Keratinocyte (primary cell): ENCODE measurements at regions not wholly inside any gene's neighbourhood (a gene's known extent, or its start where the extent isn't known, plus 50 kb on each side); places are given as distances from the start of the nearest gene placed in this dataset.

Source experiments
- DNase-seq: peaks from one replicate; pipeline ENCODE4 v3.0.0-alpha.2; 2011; ENCODE audit warnings: low read depth, missing footprints, low spot score
- FAIRE-seq: peaks from 2 replicates; lab custom pipeline; 2011; peaks lifted over from hg19 to GRCh38; lab: Jason Lieb, UNC
- H2AFZ ChIP-seq: 2 replicates; pipeline ENCODE4 v1.6.0; 2012; ENCODE audit warnings: low read length, control low read depth, inconsistent platforms; ENCODE audit not compliant: control insufficient read depth
- H3K27ac ChIP-seq: 2 replicates; pipeline ENCODE4 v1.5.1; 2011; ENCODE audit warnings: low read length; ENCODE audit not compliant: control insufficient read depth, insufficient read depth
- H3K27me3 ChIP-seq: 3 replicates; pipeline ENCODE4 v1.6.0; 2011; ENCODE audit warnings: low read length; ENCODE audit not compliant: control insufficient read depth, insufficient read depth; ENCODE audit errors: extremely low read depth
- H3K36me3 ChIP-seq, 2 experiments: 2 replicates in 1 of 2; 3 replicates in 1 of 2; pipeline ENCODE4 v1.5.1; 2011; ENCODE audit warnings: low read length in 2 of 2, mild to moderate bottlenecking in 1 of 2; ENCODE audit not compliant: control insufficient read depth in 2 of 2, insufficient read depth in 2 of 2; ENCODE audit errors: extremely low read depth in 1 of 2
- H3K4me1 ChIP-seq: 3 replicates; pipeline ENCODE4 v1.5.1; 2011; ENCODE audit warnings: low read length; ENCODE audit not compliant: control insufficient read depth, insufficient read depth; ENCODE audit errors: extremely low read depth
- H3K4me2 ChIP-seq: 3 replicates; pipeline ENCODE4 v1.6.0; 2011; ENCODE audit warnings: low read depth, low read length; ENCODE audit not compliant: control insufficient read depth, insufficient read depth; ENCODE audit errors: extremely low read depth
- H3K4me3 ChIP-seq, 3 experiments: fragments of 200-600 bp in 1 of 3; sonication (generic) in 1 of 3; 2 replicates in 2 of 3; 3 replicates in 1 of 3; pipeline ENCODE4 v1.5.1; 2011 to 2016; ENCODE audit warnings: low read length in 3 of 3, mild to moderate bottlenecking in 3 of 3, control low read depth in 2 of 3, inconsistent platforms in 1 of 3, low read depth in 1 of 3, mixed read lengths in 1 of 3, mixed run types in 1 of 3, moderate library complexity in 1 of 3; ENCODE audit not compliant: control insufficient read depth in 2 of 3, insufficient read depth in 2 of 3; ENCODE audit errors: extremely low read depth in 1 of 3
- H3K79me2 ChIP-seq: 2 replicates; pipeline ENCODE4 v1.6.0; 2012; ENCODE audit warnings: low read length; ENCODE audit not compliant: control insufficient read depth, insufficient read depth
- H3K9ac ChIP-seq: 3 replicates; pipeline ENCODE4 v1.6.0; 2011; ENCODE audit warnings: low read length; ENCODE audit not compliant: control insufficient read depth, insufficient read depth; ENCODE audit errors: extremely low read depth
- H3K9me1 ChIP-seq: 3 replicates; pipeline ENCODE4 v1.6.0; 2011; ENCODE audit warnings: low read length; ENCODE audit not compliant: control insufficient read depth, insufficient read depth; ENCODE audit errors: extremely low read depth
- H3K9me3 ChIP-seq: 2 replicates; pipeline ENCODE4 v1.5.1; 2012; ENCODE audit warnings: low read depth, low read length; ENCODE audit not compliant: control insufficient read depth
- H4K20me1 ChIP-seq: 3 replicates; pipeline ENCODE4 v1.6.0; 2011; ENCODE audit warnings: low read length; ENCODE audit not compliant: control insufficient read depth, insufficient read depth; ENCODE audit errors: extremely low read depth
- CTCF ChIP-seq, 3 experiments: IDR thresholded peaks in 1 of 3; conservative IDR thresholded peaks in 1 of 3; optimal IDR thresholded peaks in 1 of 3; 2 replicates in 2 of 3; 3 replicates in 1 of 3; pipeline versions ENCODE3 to v1.5.1; 2011; ENCODE audit warnings: low read length in 3 of 3, mild to moderate bottlenecking in 3 of 3, moderate library complexity in 2 of 3, control low read depth in 1 of 3, inconsistent platforms in 1 of 3; ENCODE audit not compliant: insufficient read depth in 2 of 3; ENCODE audit errors: extremely low read depth in 1 of 3
- EZH2 ChIP-seq: IDR thresholded peaks from one replicate; pipeline ENCODE4 v1.6.1; 2012; ENCODE audit warnings: inconsistent platforms, mild to moderate bottlenecking, low read length, moderate library complexity
- dilution Hi-C: fragments of 300-500 bp; cut with MboI; formaldehyde crosslinking; loops from one replicate; pipeline ENCODE4 v1.7.0; 2020; ENCODE audit warnings: low sequenced_read_pairs; ENCODE audit not compliant: extremely low pct_ligation_motif_present

GRCh38 chr13:34026308-34026707 is 208.4 kb downstream of the RFC3 start:
- Histone ChIP-seq H3K4me2 (no peak overlapping the region), H4K20me1 (no peaks in the 10 kb centered on the region), H3K36me3 (no peaks in the 10 kb centered on the region), H3K27me3 (no peaks in the 10 kb centered on the region), H2AFZ (no peak overlapping the region), H3K9me3 (peaks cover 2% of the 10 kb centered on the region), H3K27ac (peak overlapping the region; percentile 4), H3K4me1 (peaks cover 13% of the 10 kb centered on the region), H3K79me2 (no peaks in the 10 kb centered on the region), H3K4me3 (no peak overlapping the region), H3K9me1 (no peaks in the 10 kb centered on the region), H3K9ac (no peak overlapping the region)
- DNase-seq (no peak), FAIRE-seq (no peak)
- dilution Hi-C loops, result no loop called here
- no peak for TF ChIP-seq EZH2
- TF ChIP-seq CTCF (optimal IDR thresholded peaks at IDR 0.05 in 1 of 3, IDR thresholded peaks at IDR 0.05 in 1 of 3, conservative IDR thresholded peaks at IDR 0.05 in 1 of 3; ENCODE audit: extremely low read depth in 1 of 3, insufficient read depth in 2 of 3, low read length in 3 of 3), result no peak

- peaks cover 2% of the 10 kb centered on the region for H3K9me3 ChIP-seq
- no peak overlapping the region for H3K27ac ChIP-seq
- TF ChIP-seq EZH2 (no peak), CTCF (optimal IDR thresholded peaks at IDR 0.05 in 1 of 3, IDR thresholded peaks at IDR 0.05 in 1 of 3, conservative IDR thresholded peaks at IDR 0.05 in 1 of 3; ENCODE audit: extremely low read depth in 1 of 3, insufficient read depth in 2 of 3, low read length in 3 of 3) (no peak)
- dilution Hi-C loops, result no loop called here
- no peak overlapping the region for H3K4me2 ChIP-seq
- no peak overlapping the region for H2AFZ ChIP-seq
- no peaks in the 10 kb centered on the region for H4K20me1 ChIP-seq
- no peaks in the 10 kb centered on the region for H3K27me3 ChIP-seq
- H3K9ac ChIP-seq, result no peak overlapping the region
- peaks cover 13% of the 10 kb centered on the region for H3K4me1 ChIP-seq
- FAIRE-seq (no peak), DNase-seq (no peak)
- H3K36me3 ChIP-seq, result no peaks in the 10 kb centered on the region
- no peaks in the 10 kb centered on the region for H3K9me1 ChIP-seq
- H3K79me2 ChIP-seq, result no peaks in the 10 kb centered on the region
- H3K4me3 ChIP-seq, result no peak overlapping the region
Observed at GRCh38 chr13:34028496-34029442, 210.8 kb downstream of the RFC3 start.
